ENCODE measurements at regions not wholly inside any gene's neighbourhood (a gene's known extent, or its start where the extent isn't known, plus 50 kb on each side); places are given as distances from the start of the nearest gene placed in this dataset.
A peak's percentile ranks its signal among the peaks of the same experiment; 100 is the strongest.
"Not testable (repeated sequence)": the region's sequence is repeated elsewhere in the genome, so short reads cannot be mapped to it uniquely, and the experiment has no call there.

DNA sequence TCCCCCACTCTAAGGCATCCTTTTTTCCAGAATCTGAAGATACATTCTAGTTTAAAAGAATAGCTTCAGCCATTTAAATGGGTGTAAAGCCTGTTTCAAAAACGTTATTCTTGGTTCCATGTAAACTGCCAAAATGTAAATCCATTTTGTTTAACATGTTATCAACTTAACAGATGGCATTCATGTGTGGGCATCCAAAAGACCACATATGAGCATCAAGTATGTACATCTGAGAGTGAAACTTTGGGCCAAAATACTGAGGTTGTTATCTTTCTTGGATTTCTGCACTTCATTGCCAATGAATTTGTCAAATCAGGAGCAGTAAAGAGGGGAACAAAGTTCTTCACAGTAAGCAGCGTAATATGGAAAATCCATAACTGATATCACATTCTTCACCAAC is 395.4 kb downstream of the ZNF804A start:
- no peak for DNase-seq

- DNase-seq, result no peak
Observed at GRCh38 chr2:185006481-185006880, 408.2 kb downstream of the ZNF804A start.

GRCh38 chr2:185012643-185013042 is 414.3 kb downstream of the ZNF804A start:
- no peak for DNase-seq

GRCh38 chr2:185014076-185014475 is 415.7 kb downstream of the ZNF804A start:
- no peak for DNase-seq

DNA sequence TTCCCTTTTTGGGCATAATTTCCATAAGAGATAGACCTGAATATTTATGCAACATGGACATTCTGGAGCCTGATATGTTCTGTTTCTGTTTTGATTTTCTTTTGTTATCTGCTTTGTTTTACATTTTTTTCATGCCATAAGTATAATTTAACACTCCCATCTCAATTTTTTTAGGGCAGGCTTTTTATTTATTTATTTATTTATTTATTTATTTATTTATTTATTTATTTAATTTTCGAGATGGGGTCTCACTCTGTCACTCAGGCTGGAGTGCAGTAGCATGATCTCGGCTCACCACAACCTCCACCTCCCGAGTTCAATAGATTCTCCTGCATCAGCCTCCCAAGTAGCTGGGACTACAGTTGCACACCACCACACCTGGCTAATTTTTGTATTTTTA is 427.6 kb downstream of the ZNF804A start:
- DNase-seq, result not testable (repeated sequence)

- DNase-seq, result no peak
Observed at GRCh38 chr2:185035906-185036305, 437.6 kb downstream of the ZNF804A start.

DNA sequence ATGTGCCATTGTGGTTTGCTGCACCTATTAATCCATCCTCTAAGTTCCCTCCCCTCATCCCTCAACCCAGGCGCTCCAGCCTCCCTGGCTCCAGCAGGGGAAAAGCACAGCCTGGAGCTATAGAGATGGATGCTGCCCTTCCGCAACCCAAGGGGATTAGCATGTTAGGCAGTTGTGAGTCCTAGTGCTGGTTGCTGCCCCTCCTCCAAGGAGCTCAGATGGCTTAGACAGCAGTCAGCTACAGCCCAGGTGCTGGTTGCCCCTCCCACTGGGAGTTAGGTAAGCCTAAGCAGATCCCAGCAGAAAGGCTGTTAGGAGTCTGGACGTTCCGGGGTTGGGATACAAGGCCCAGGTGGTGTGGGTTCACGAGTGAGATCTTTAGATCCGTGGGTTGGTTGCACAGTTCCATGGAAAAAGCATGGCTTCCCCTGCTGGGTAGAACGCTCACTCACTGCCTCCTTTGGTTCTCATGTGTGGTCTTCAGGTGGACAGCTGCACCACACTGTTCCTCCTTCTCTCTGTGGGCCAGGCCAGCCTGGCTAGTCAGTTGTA is 446.1 kb downstream of the ZNF804A start:
- no peak for DNase-seq

DNA sequence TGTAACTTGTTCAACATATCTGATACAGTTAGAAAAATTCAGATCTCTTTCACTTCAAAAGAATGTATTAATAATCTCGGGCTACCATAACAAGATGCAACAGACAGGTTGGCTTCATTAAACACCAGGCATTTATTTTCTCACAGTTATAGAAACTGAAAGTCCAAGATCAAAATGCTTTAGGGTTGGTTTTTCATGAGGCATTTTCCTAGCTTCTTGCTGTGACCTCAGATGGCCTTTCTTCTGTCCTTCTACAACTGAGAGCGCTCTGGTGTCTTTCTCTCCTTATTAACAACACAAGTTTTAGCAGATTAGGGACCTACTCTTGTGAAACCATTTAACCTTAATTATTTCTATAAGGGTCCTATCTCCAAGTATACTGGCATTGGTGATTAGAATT is 452.5 kb downstream of the ZNF804A start:
- no peak for DNase-seq

- DNase-seq, result no peak
Observed at GRCh38 chr2:185063761-185064160, 465.4 kb downstream of the ZNF804A start.

DNA sequence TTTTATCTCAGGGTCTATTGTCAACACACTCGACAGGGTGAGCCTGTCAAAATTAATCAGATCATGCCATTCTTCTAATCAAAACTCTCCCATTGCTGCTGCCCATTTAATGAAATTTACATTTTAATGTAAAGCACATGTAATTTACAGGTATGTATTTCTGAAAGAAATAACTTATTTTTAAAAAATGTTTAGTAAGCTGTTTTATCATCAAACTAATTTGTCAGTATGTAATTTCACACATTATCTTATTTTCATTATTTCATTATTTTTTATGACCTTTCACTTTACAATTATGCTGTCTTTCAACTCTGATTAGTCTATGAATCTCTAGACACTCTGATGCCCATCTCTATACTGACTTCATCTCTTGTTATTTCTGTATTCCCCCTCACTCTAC is 467.8 kb downstream of the ZNF804A start:
- DNase-seq, result no peak

GRCh38 chr2:185069107-185069506 is 470.8 kb downstream of the ZNF804A start:
- no peak for DNase-seq

DNA sequence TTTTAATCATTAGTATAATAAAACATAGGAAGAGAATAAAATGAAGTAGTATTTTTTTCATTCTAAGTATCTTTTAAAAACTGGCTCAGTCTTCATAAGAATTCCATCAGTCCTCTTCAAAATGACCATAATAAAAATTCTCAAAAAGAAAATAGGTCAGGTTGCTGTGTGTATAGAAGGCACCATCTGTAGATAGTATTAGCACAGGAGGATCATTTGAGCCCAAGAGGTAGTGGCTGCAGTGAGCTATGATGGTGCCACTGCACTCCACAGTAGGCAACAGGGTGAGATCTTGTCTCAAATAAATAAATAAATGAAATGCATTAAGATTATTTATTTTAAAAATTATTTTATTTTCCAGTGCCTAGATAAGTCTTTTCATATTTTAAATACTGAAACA is 475.8 kb downstream of the ZNF804A start:
- no peak for DNase-seq

- no peak for DNase-seq
Observed at GRCh38 chr2:185082749-185083148, 484.4 kb downstream of the ZNF804A start.

- no peak for DNase-seq
Observed at GRCh38 chr2:185108588-185108987, 510.3 kb downstream of the ZNF804A start.

DNA sequence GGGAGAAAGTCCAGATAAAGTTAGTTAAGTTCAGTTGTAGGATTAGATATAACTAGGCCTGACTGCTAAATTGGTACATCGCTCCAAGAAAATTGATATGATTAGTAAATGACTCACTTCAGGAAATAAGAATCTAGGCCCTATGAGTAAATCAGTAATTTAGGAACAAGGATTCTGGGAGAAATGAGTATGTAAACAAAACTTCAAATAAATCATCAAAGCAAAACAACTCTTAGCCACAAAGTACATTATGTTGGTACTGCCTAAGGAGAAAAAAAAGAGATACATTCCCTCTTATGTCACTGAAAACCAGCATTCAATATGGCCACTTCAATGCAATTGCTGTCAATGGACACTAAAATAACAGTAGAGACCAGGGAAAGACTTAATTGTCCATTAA is 529.1 kb downstream of the ZNF804A start:
- no peak for DNase-seq

- DNase-seq, result no peak
Observed at GRCh38 chr2:185128346-185128745, 530.0 kb downstream of the ZNF804A start.

GRCh38 chr2:185128996-185129395 is 530.7 kb downstream of the ZNF804A start:
- DNase-seq, result no peak

GRCh38 chr2:185130685-185131084 is 532.4 kb downstream of the ZNF804A start:
- peak; percentile 16 for DNase-seq

GRCh38 chr2:185132501-185133041 is 534.2 kb downstream of the ZNF804A start:
- DNase-seq, result no peak

- DNase-seq, result no peak
Observed at GRCh38 chr2:185137700-185138099, 539.4 kb downstream of the ZNF804A start.

- no peak for DNase-seq
Observed at GRCh38 chr2:185142677-185143076, 544.3 kb downstream of the ZNF804A start.

- no peak for DNase-seq
Observed at GRCh38 chr2:185144159-185144919, 546.0 kb downstream of the ZNF804A start.

DNA sequence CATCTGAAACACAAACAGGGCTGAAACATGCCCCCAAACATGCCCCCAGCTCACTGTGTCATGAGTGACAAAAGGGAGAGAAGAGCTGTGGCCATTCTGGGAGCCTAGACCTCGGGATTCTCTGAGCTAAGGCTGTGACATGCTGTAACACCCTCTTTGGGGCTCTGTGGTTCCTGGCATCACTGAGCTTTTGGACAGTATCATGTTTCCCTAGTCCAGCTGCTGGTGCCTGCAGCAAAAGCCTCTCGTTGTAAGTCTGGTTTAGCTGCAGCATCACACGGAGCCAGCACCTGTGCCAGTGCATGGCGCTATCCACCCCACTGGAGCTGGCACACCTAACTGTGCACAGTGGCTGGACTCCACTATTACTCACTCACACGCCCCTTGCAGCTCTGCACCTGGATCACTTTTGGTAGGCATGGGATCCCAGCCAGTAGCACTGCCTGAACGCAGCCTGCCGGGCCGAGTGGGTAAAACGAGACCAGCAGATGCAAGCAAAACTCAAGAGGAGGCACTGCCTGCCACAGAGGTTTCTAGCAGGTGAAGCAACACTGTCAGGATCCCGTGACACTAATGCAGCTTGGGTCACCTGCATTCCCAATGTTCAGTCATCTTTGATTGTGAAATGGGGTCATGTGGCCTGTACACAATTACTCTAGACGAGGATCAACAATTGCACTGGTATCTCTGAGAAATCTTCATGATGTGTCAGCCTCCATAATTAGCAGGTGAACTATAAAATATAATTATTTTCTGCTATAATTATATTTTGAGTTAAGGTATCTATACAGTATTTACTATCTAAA is 547.2 kb downstream of the ZNF804A start:
- DNase-seq, result peak; percentile 11

DNA sequence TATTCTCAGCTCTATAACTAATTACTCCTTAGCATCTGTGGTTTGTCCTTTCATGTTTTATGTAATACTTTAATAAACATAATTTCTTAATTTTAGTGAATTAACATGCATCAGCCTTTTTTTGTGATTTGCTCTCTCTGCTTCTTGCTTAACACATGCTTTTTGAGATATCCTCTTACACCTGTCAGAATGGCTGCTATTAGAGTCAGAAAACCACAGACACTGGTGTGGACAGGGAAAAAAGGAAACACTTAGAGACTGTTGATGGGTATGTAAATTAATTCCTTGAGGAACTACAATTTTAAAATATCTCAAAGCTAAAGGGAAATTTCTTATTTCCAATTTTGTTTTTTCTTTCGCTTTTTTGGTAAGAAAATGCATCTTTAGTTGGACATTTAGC is 549.0 kb downstream of the ZNF804A start:
- DNase-seq, result no peak

Data from RPMI8226 (cell line).